ENCODE measurements at regions not wholly inside any gene's neighbourhood (a gene's known extent, or its start where the extent isn't known, plus 50 kb on each side); places are given as distances from the start of the nearest gene placed in this dataset.

GRCh38 chr14:94944636-94945258, 174.8 kb upstream of the GSC start:
- Histone ChIP-seq H3K36me3 (ENCODE audit: control insufficient read depth in 3 of 3, insufficient read depth in 3 of 3, low read length in 3 of 3) (no peaks in the 10 kb centered on the region), H3K9me3 (ENCODE audit: control insufficient read depth in 3 of 3, low read length in 3 of 3) (peaks cover 0 to 4% (median 3%) of the 10 kb centered on the region in 3 donors), H3K4me1 (ENCODE audit: control insufficient read depth in 3 of 3, insufficient read depth in 3 of 3, low read length in 3 of 3) (no peaks in the 10 kb centered on the region), H3K27me3 (ENCODE audit: control insufficient read depth in 3 of 3, insufficient read depth in 3 of 3, low read length in 3 of 3) (peaks cover 0 to 5% (median 0%) of the 10 kb centered on the region in 3 donors), H3K9ac (ENCODE audit: low read depth in 1 of 3, low read length in 3 of 3) (no peak overlapping the region), H3K4me3 (ENCODE audit: low read length in 3 of 3) (no peak overlapping the region), H3K27ac (ENCODE audit: low read depth, low read length) (no peak overlapping the region)

- Histone ChIP-seq H3K27me3 (ENCODE audit: control insufficient read depth in 3 of 3, insufficient read depth in 3 of 3, low read length in 3 of 3) (peaks cover 0 to 2% (median 0%) of the 10 kb centered on the region in 3 donors), H3K9me3 (ENCODE audit: control insufficient read depth in 3 of 3, low read length in 3 of 3) (no peaks in the 10 kb centered on the region), H3K4me3 (ENCODE audit: low read length in 3 of 3) (no peak overlapping the region), H3K4me1 (ENCODE audit: control insufficient read depth in 3 of 3, insufficient read depth in 3 of 3, low read length in 3 of 3) (peaks cover 0 to under 1% (median under 1%) of the 10 kb centered on the region in 3 donors), H3K36me3 (ENCODE audit: control insufficient read depth in 3 of 3, insufficient read depth in 3 of 3, low read length in 3 of 3) (no peaks in the 10 kb centered on the region), H3K9ac (ENCODE audit: low read depth in 1 of 3, low read length in 3 of 3) (no peak overlapping the region), H3K27ac (ENCODE audit: low read depth, low read length) (no peak overlapping the region)
Observed at GRCh38 chr14:94942601-94943000, 172.7 kb upstream of the GSC start.

- Histone ChIP-seq H3K4me3 (ENCODE audit: low read length in 3 of 3) (no peak overlapping the region), H3K36me3 (ENCODE audit: control insufficient read depth in 3 of 3, insufficient read depth in 3 of 3, low read length in 3 of 3) (no peaks in the 10 kb centered on the region), H3K9ac (ENCODE audit: low read depth in 1 of 3, low read length in 3 of 3) (no peak overlapping the region), H3K4me1 (ENCODE audit: control insufficient read depth in 3 of 3, insufficient read depth in 3 of 3, low read length in 3 of 3) (peaks cover 9 to 14% (median 13%) of the 10 kb centered on the region in 3 donors), H3K27ac (ENCODE audit: low read depth, low read length) (no peak overlapping the region), H3K27me3 (ENCODE audit: control insufficient read depth in 3 of 3, insufficient read depth in 3 of 3, low read length in 3 of 3) (peaks cover 0 to 2% (median 0%) of the 10 kb centered on the region in 3 donors), H3K9me3 (ENCODE audit: control insufficient read depth in 3 of 3, low read length in 3 of 3) (no peaks in the 10 kb centered on the region)
Observed at GRCh38 chr14:94941311-94941710, 171.4 kb upstream of the GSC start.

GRCh38 chr14:94940263-94940993, 170.5 kb upstream of the GSC start:
- Histone ChIP-seq H3K9ac (ENCODE audit: low read depth in 1 of 3, low read length in 3 of 3) (no peak overlapping the region), H3K4me3 (ENCODE audit: low read length in 3 of 3) (no peak overlapping the region), H3K9me3 (ENCODE audit: control insufficient read depth in 3 of 3, low read length in 3 of 3) (no peaks in the 10 kb centered on the region), H3K36me3 (ENCODE audit: control insufficient read depth in 3 of 3, insufficient read depth in 3 of 3, low read length in 3 of 3) (no peaks in the 10 kb centered on the region), H3K27me3 (ENCODE audit: control insufficient read depth in 3 of 3, insufficient read depth in 3 of 3, low read length in 3 of 3) (peaks cover 0 to 2% (median 0%) of the 10 kb centered on the region in 3 donors), H3K4me1 (ENCODE audit: control insufficient read depth in 3 of 3, insufficient read depth in 3 of 3, low read length in 3 of 3) (peaks cover 10 to 15% (median 14%) of the 10 kb centered on the region in 3 donors), H3K27ac (ENCODE audit: low read depth, low read length) (no peak overlapping the region)

- H3K36me3 ChIP-seq (ENCODE audit: control insufficient read depth in 3 of 3, insufficient read depth in 3 of 3, low read length in 3 of 3), result no peaks in the 10 kb centered on the region
- H3K4me1 ChIP-seq (ENCODE audit: control insufficient read depth in 3 of 3, insufficient read depth in 3 of 3, low read length in 3 of 3), result peaks cover 10 to 15% (median 14%) of the 10 kb centered on the region in 3 donors
- no peak overlapping the region for H3K4me3 ChIP-seq (ENCODE audit: low read length in 3 of 3)
- H3K9me3 ChIP-seq (ENCODE audit: control insufficient read depth in 3 of 3, low read length in 3 of 3), result no peaks in the 10 kb centered on the region
- H3K27ac ChIP-seq (ENCODE audit: low read depth, low read length), result no peak overlapping the region
- no peak overlapping the region for H3K9ac ChIP-seq (ENCODE audit: low read depth in 1 of 3, low read length in 3 of 3)
- peaks cover 0 to 2% (median 0%) of the 10 kb centered on the region in 3 donors for H3K27me3 ChIP-seq (ENCODE audit: control insufficient read depth in 3 of 3, insufficient read depth in 3 of 3, low read length in 3 of 3)
Observed at GRCh38 chr14:94938016-94938415, 168.1 kb upstream of the GSC start.

GRCh38 chr14:94936901-94937685, 167.2 kb upstream of the GSC start:
- H3K4me3 ChIP-seq (ENCODE audit: low read length in 3 of 3), result peak overlapping the region; percentile 15 to 65 (median 39)
- H3K9ac ChIP-seq (ENCODE audit: low read depth in 1 of 3, low read length in 3 of 3), result peak overlapping the region; percentile 45 to 73 (median 66)
- peaks cover 0 to 2% (median 0%) of the 10 kb centered on the region in 3 donors for H3K27me3 ChIP-seq (ENCODE audit: control insufficient read depth in 3 of 3, insufficient read depth in 3 of 3, low read length in 3 of 3)
- peak overlapping the region; percentile 74 for H3K27ac ChIP-seq (ENCODE audit: low read depth, low read length)
- no peaks in the 10 kb centered on the region for H3K9me3 ChIP-seq (ENCODE audit: control insufficient read depth in 3 of 3, low read length in 3 of 3)
- peaks cover 10 to 15% (median 14%) of the 10 kb centered on the region in 3 donors for H3K4me1 ChIP-seq (ENCODE audit: control insufficient read depth in 3 of 3, insufficient read depth in 3 of 3, low read length in 3 of 3)
- no peaks in the 10 kb centered on the region for H3K36me3 ChIP-seq (ENCODE audit: control insufficient read depth in 3 of 3, insufficient read depth in 3 of 3, low read length in 3 of 3)

- Histone ChIP-seq H3K9ac (ENCODE audit: low read depth in 1 of 3, low read length in 3 of 3) (peak overlapping the region; percentile 52 to 73 (median 66)), H3K27ac (ENCODE audit: low read depth, low read length) (peak overlapping the region; percentile 74), H3K4me1 (ENCODE audit: control insufficient read depth in 3 of 3, insufficient read depth in 3 of 3, low read length in 3 of 3) (peaks cover 10 to 15% (median 14%) of the 10 kb centered on the region in 3 donors), H3K27me3 (ENCODE audit: control insufficient read depth in 3 of 3, insufficient read depth in 3 of 3, low read length in 3 of 3) (peaks cover 0 to 2% (median 0%) of the 10 kb centered on the region in 3 donors), H3K4me3 (ENCODE audit: low read length in 3 of 3) (peak overlapping the region; percentile 15 to 65 (median 39)), H3K36me3 (ENCODE audit: control insufficient read depth in 3 of 3, insufficient read depth in 3 of 3, low read length in 3 of 3) (no peaks in the 10 kb centered on the region), H3K9me3 (ENCODE audit: control insufficient read depth in 3 of 3, low read length in 3 of 3) (no peaks in the 10 kb centered on the region)
Observed at GRCh38 chr14:94936401-94936892, 166.5 kb upstream of the GSC start.

GRCh38 chr14:94935706-94936300, 165.9 kb upstream of the GSC start:
- no peaks in the 10 kb centered on the region for H3K9me3 ChIP-seq (ENCODE audit: control insufficient read depth in 3 of 3, low read length in 3 of 3)
- H3K36me3 ChIP-seq (ENCODE audit: control insufficient read depth in 3 of 3, insufficient read depth in 3 of 3, low read length in 3 of 3), result no peaks in the 10 kb centered on the region
- H3K4me3 ChIP-seq (ENCODE audit: low read length in 3 of 3), result no peak overlapping the region
- H3K4me1 ChIP-seq (ENCODE audit: control insufficient read depth in 3 of 3, insufficient read depth in 3 of 3, low read length in 3 of 3), result peaks cover 10 to 15% (median 14%) of the 10 kb centered on the region in 3 donors
- no peak overlapping the region for H3K9ac ChIP-seq (ENCODE audit: low read depth in 1 of 3, low read length in 3 of 3)
- no peak overlapping the region for H3K27ac ChIP-seq (ENCODE audit: low read depth, low read length)
- H3K27me3 ChIP-seq (ENCODE audit: control insufficient read depth in 3 of 3, insufficient read depth in 3 of 3, low read length in 3 of 3), result peaks cover 0 to 2% (median 0%) of the 10 kb centered on the region in 3 donors

GRCh38 chr14:94934276-94934810, 164.4 kb upstream of the GSC start:
- Histone ChIP-seq H3K27me3 (ENCODE audit: control insufficient read depth in 3 of 3, insufficient read depth in 3 of 3, low read length in 3 of 3) (peaks cover 0 to 2% (median 0%) of the 10 kb centered on the region in 3 donors), H3K9ac (ENCODE audit: low read depth in 1 of 3, low read length in 3 of 3) (no peak overlapping the region), H3K27ac (ENCODE audit: low read depth, low read length) (no peak overlapping the region), H3K9me3 (ENCODE audit: control insufficient read depth in 3 of 3, low read length in 3 of 3) (no peaks in the 10 kb centered on the region), H3K4me1 (ENCODE audit: control insufficient read depth in 3 of 3, insufficient read depth in 3 of 3, low read length in 3 of 3) (peaks cover 10 to 17% (median 14%) of the 10 kb centered on the region in 3 donors), H3K36me3 (ENCODE audit: control insufficient read depth in 3 of 3, insufficient read depth in 3 of 3, low read length in 3 of 3) (no peaks in the 10 kb centered on the region), H3K4me3 (ENCODE audit: low read length in 3 of 3) (no peak overlapping the region)
